ENCODE measurements at regions not wholly inside any gene's neighbourhood (a gene's known extent, or its start where the extent isn't known, plus 50 kb on each side); places are given as distances from the start of the nearest gene placed in this dataset.
A peak's percentile ranks its signal among the peaks of the same experiment; 100 is the strongest.

- Histone ChIP-seq H3K27me3 (no peaks in the 10 kb centered on the region), H3K4me3 (no peak overlapping the region), H3K9me3 (peaks cover 0 to 13% (median 5%) of the 10 kb centered on the region in 12 donors), H3K4me1 (peaks cover 0 to 14% (median 2%) of the 10 kb centered on the region in 12 donors), H3K27ac (no peak overlapping the region), H3K36me3 (no peaks in the 10 kb centered on the region)
- DNase-seq (peak in 1 of 5 donors; percentile 13), ATAC-seq (no peak)
- TF ChIP-seq CTCF (IDR thresholded peaks at IDR 0.05) = no peak
- TF ChIP-seq POLR2A (IDR thresholded peaks at IDR 0.05) = no peak
- 47 to 67% (median 57%) methylated on average over 5 of the region's 5 CpGs for WGBS, 4 donors
- intact Hi-C loops (cut with DNase I) = no loop called here
Measured at GRCh38 chr6:156057869-156058268, 602.2 kb upstream of the NOX3 start.

DNA sequence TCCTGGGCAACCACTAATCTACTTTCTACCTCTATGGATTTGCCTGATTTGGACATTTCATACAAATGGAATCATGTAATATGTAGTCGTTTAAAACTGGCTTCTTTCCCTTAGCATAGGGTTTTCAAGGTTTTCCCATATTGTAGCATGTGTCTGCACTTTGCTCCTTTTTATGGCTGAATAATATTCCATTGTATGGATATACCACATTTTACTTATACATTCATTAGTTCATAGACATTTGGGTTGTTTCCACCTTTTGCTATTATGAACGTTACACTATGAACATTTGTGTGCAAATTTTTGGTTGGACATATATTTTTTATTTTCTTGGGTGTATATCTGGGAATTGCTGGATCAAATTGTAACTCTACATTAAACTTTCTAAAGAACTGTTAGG is 600.4 kb upstream of the NOX3 start:
- Histone ChIP-seq H3K4me3 (no peak overlapping the region), H3K27ac (no peak overlapping the region), H3K27me3 (no peaks in the 10 kb centered on the region), H3K4me1 (peaks cover 0 to 7% (median 0%) of the 10 kb centered on the region in 12 donors), H3K36me3 (no peaks in the 10 kb centered on the region), H3K9me3 (peaks cover 0 to 13% (median 5%) of the 10 kb centered on the region in 12 donors)
- 84 to 90% (median 84%) methylated on average over 2 of the region's 2 CpGs for WGBS, 4 donors
- no peak for DNase-seq
- no peak for TF ChIP-seq CTCF (IDR thresholded peaks at IDR 0.05)
- no peak for ATAC-seq
- intact Hi-C loops (cut with DNase I) = no loop called here

DNA sequence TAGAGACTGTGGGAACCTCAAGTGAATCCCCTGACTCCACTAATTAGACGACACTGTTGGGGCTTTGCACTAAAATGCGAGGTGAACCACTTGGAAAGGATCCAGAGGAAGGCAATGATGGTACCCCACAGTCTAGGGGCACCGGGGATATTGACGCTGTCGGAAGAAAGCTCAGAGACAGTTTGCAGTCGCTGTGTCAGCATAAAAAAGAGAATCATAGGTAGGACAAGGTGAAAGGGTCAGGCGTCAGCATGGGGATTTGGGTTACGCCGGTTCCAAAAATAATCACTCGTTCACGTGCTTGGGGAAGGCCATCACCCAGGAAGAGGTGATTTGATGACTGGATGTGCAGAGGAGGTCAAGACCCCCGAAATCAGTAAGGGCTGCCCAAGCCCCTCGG is 598.0 kb upstream of the NOX3 start:
- Histone ChIP-seq H3K27me3 (no peaks in the 10 kb centered on the region), H3K4me1 (peaks cover 0 to 7% (median 0%) of the 10 kb centered on the region in 12 donors), H3K36me3 (no peaks in the 10 kb centered on the region), H3K9me3 (peaks cover 0 to 13% (median 5%) of the 10 kb centered on the region in 12 donors), H3K4me3 (no peak overlapping the region), H3K27ac (no peak overlapping the region)
- no peak for ATAC-seq
- 87 to 92% (median 89%) methylated on average over 13 of the region's 13 CpGs for WGBS, 4 donors
- no peak for TF ChIP-seq POLR2A (IDR thresholded peaks at IDR 0.05)
- TF ChIP-seq CTCF (IDR thresholded peaks at IDR 0.05) = no peak
- no peak for DNase-seq
- intact Hi-C loops (cut with DNase I) = no loop called here

- TF ChIP-seq CTCF (IDR thresholded peaks at IDR 0.05) = no peak
- no peak for TF ChIP-seq POLR2A (IDR thresholded peaks at IDR 0.05)
- WGBS, 4 donors = 67 to 79% (median 74%) methylated on average over 8 of the region's 8 CpGs
- Histone ChIP-seq H3K4me3 (no peak overlapping the region), H3K27ac (no peak overlapping the region), H3K9me3 (no peaks in the 10 kb centered on the region), H3K4me1 (peaks cover 0 to 14% (median 0%) of the 10 kb centered on the region in 12 donors), H3K36me3 (no peaks in the 10 kb centered on the region), H3K27me3 (no peaks in the 10 kb centered on the region)
- intact Hi-C loops (cut with DNase I) = no loop called here
- ATAC-seq = no peak
- no peak for DNase-seq
Measured at GRCh38 chr6:156046841-156047449, 591.3 kb upstream of the NOX3 start.
